Common myeloid progenitor, CD34-positive (primary cell): ENCODE measurements at regions not wholly inside any gene's neighbourhood (a gene's known extent, or its start where the extent isn't known, plus 50 kb on each side); places are given as distances from the start of the nearest gene placed in this dataset.

ENCODE experiments used
- CTCF ChIA-PET: fragments of 350-600 bp; sonication (Branson Sonifier 250); formaldehyde crosslinking; loops from one replicate; lab custom pipeline; 2021; ENCODE audit warnings: antibody characterized with exemption; lab: Charles Lee
- POLR2A ChIA-PET: fragments of 350-600 bp; sonication (Branson Sonifier 250); formaldehyde crosslinking; loops from one replicate; lab custom pipeline; 2021; ENCODE audit warnings: antibody characterized with exemption; lab: Charles Lee
- DNase-seq, 3 donors: peaks; one replicate each; pipeline versions ENCODE4 v3.0.0 to v3.0.0-alpha.2; 2013
- H3K27ac ChIP-seq, 2 experiments: 1 replicate in 1 of 2; 2 replicates in 1 of 2; pipeline ENCODE4 v1.7.0; 2013; ENCODE audit warnings: inconsistent platforms in 2 of 2, low read length in 2 of 2, mild to moderate bottlenecking in 2 of 2, low read depth in 1 of 2, moderate library complexity in 1 of 2; ENCODE audit not compliant: severe bottlenecking in 2 of 2, insufficient read depth in 1 of 2, poor library complexity in 1 of 2
- H3K27me3 ChIP-seq, 5 experiments: replicated peaks in 2 of 5; 1 replicate in 3 of 5; 2 replicates in 2 of 5; pipeline versions ENCODE4 v1.6.1 to v1.7.0; 2013; ENCODE audit warnings: low read length in 4 of 5, mild to moderate bottlenecking in 2 of 5, moderate library complexity in 2 of 5, inconsistent platforms in 1 of 5; ENCODE audit not compliant: insufficient read depth in 5 of 5, control insufficient read depth in 4 of 5
- H3K36me3 ChIP-seq, 4 experiments: 1 replicate in 2 of 4; 2 replicates in 2 of 4; pipeline versions ENCODE4 v1.6.1 to v1.7.0; 2013; ENCODE audit warnings: low read length in 3 of 4, control low read depth in 1 of 4, mild to moderate bottlenecking in 1 of 4; ENCODE audit not compliant: control insufficient read depth in 4 of 4, insufficient read depth in 4 of 4
- H3K4me1 ChIP-seq, 4 experiments: 1 replicate in 3 of 4; 2 replicates in 1 of 4; pipeline versions ENCODE4 v1.6.1 to v1.7.1; 2013; ENCODE audit warnings: low read length in 3 of 4, mild to moderate bottlenecking in 3 of 4, control low read depth in 1 of 4, inconsistent platforms in 1 of 4, moderate library complexity in 1 of 4; ENCODE audit not compliant: control insufficient read depth in 4 of 4, insufficient read depth in 4 of 4; ENCODE audit errors: control extremely low read depth in 1 of 4
- H3K4me3 ChIP-seq, 7 experiments: 1 replicate in 4 of 7; 2 replicates in 3 of 7; pipeline versions ENCODE4 v1.5.1 to v1.7.0; 2013; ENCODE audit warnings: mild to moderate bottlenecking in 7 of 7, low read length in 6 of 7, moderate library complexity in 6 of 7, inconsistent platforms in 2 of 7, low read depth in 2 of 7, control low read depth in 1 of 7; ENCODE audit not compliant: insufficient read depth in 4 of 7, control insufficient read depth in 1 of 7; ENCODE audit errors: extremely low read depth in 1 of 7
- H3K9me3 ChIP-seq, 5 experiments: 1 replicate in 4 of 5; 2 replicates in 1 of 5; pipeline versions ENCODE4 v1.6.1 to v1.7.1; 2013; ENCODE audit warnings: low read length in 4 of 5, mild to moderate bottlenecking in 2 of 5, inconsistent platforms in 1 of 5, low read depth in 1 of 5, moderate library complexity in 1 of 5; ENCODE audit not compliant: control insufficient read depth in 4 of 5, insufficient read depth in 2 of 5; ENCODE audit errors: control extremely low read depth in 1 of 5
- WGBS: methylation state at CpG from one replicate; pipeline ENCODE4 v1.1.5; 2013; ENCODE audit not compliant: insufficient coverage; 5-methylcytosine and 5-hydroxymethylcytosine counted together

- POLR2A ChIA-PET: no interaction called here
- H3K36me3 ChIP-seq: no peaks in the 10 kb centered on the region
Measured at GRCh38 chr12:54700849-54701248, 52.7 kb upstream of the DCD start.

GRCh38 chr12:54700301-54700700 is 52.1 kb upstream of the DCD start:
- H3K27ac ChIP-seq: no peak overlapping the region
- peaks cover 2 to 5% (median 4%) of the 10 kb centered on the region in 4 experiments for H3K4me1 ChIP-seq
- WGBS: 90% methylated on average over 1 of the region's 2 CpGs
- no peak for DNase-seq
- ChIA-PET CTCF (interaction anchor here (0.9 to 4.1 kb wide), 8 partner anchors 9 to 441 kb away, joined by 3 to 34 read pairs (median 18); no protein-coding TSS in a partner anchor), POLR2A (no interaction called here)
- no peaks in the 10 kb centered on the region for H3K36me3 ChIP-seq
- no peak overlapping the region for H3K4me3 ChIP-seq
- no peaks in the 10 kb centered on the region for H3K9me3 ChIP-seq
- H3K27me3 ChIP-seq: no peaks in the 10 kb centered on the region

More at GRCh38 chr12:54700849-54701248, 52.7 kb upstream of the DCD start:
- Histone ChIP-seq H3K27ac (no peak overlapping the region), H3K27me3 (no peaks in the 10 kb centered on the region), H3K9me3 (no peaks in the 10 kb centered on the region), H3K4me3 (no peak overlapping the region), H3K4me1 (peaks cover 2 to 5% (median 4%) of the 10 kb centered on the region in 4 experiments)
- CTCF ChIA-PET: interaction anchor here (0.8 to 4.1 kb wide), 14 partner anchors 10 to 440 kb away, joined by 3 to 34 read pairs (median 8); no protein-coding TSS in a partner anchor
- WGBS: no CpG with 5 or more reads among the region's 2 CpGs
- DNase-seq: no peak
